Osteoblast (primary cell): ENCODE measurements at regions not wholly inside any gene's neighbourhood (a gene's known extent, or its start where the extent isn't known, plus 50 kb on each side); places are given as distances from the start of the nearest gene placed in this dataset.

Experiments used
- DNase-seq: peaks from one replicate; pipeline ENCODE4 v3.0.0; 2011; ENCODE audit warnings: low spot score, mixed read lengths; ENCODE audit not compliant: insufficient read length; ENCODE audit errors: missing footprints
- H2AFZ ChIP-seq: 2 replicates; pipeline ENCODE4 v1.6.0; 2011; ENCODE audit warnings: mild to moderate bottlenecking, low read length
- H3K27ac ChIP-seq: 2 replicates; pipeline ENCODE4 v1.5.1; 2011; ENCODE audit warnings: mild to moderate bottlenecking, low read depth, low read length, moderate library complexity
- H3K27me3 ChIP-seq: 2 replicates; pipeline ENCODE4 v1.6.0; 2012; ENCODE audit warnings: mild to moderate bottlenecking, control low read depth, inconsistent platforms, low read length, moderate library complexity; ENCODE audit not compliant: insufficient read depth
- H3K36me3 ChIP-seq: 2 replicates; pipeline ENCODE4 v1.5.1; 2011; ENCODE audit warnings: mild to moderate bottlenecking, low read length, control low read depth, moderate library complexity; ENCODE audit not compliant: insufficient read depth
- H3K4me1 ChIP-seq: 2 replicates; pipeline ENCODE4 v1.5.1; 2011; ENCODE audit warnings: mild to moderate bottlenecking, low read length, control low read depth, moderate library complexity; ENCODE audit not compliant: insufficient read depth
- H3K4me2 ChIP-seq: 2 replicates; pipeline ENCODE4 v1.6.0; 2011; ENCODE audit warnings: mild to moderate bottlenecking, low read length; ENCODE audit not compliant: insufficient read depth
- H3K4me3 ChIP-seq: fragments of 200-600 bp; sonication (generic); 3 replicates; pipeline ENCODE4 v1.5.1; 2012; ENCODE audit warnings: mild to moderate bottlenecking, low read length, inconsistent platforms; ENCODE audit not compliant: insufficient read depth
- H3K79me2 ChIP-seq: 2 replicates; pipeline ENCODE4 v1.6.0; 2012; ENCODE audit warnings: mild to moderate bottlenecking, low read length, control low read depth, inconsistent platforms; ENCODE audit not compliant: insufficient read depth
- H3K9me3 ChIP-seq: 2 replicates; pipeline ENCODE4 v1.5.1; 2011; ENCODE audit warnings: low read depth, low read length, control low read depth
- H4K20me1 ChIP-seq: 2 replicates; pipeline ENCODE4 v1.6.0; 2012; ENCODE audit warnings: mild to moderate bottlenecking, low read length, control low read depth; ENCODE audit not compliant: insufficient read depth
- TF ChIP-seq, protein P1 (sequence below): IDR thresholded peaks from 2 replicates; pipeline ENCODE4 v1.5.1; 2011; ENCODE audit warnings: mild to moderate bottlenecking, low read depth, low read length, moderate library complexity; ENCODE audit errors: extremely low read depth

DNA sequence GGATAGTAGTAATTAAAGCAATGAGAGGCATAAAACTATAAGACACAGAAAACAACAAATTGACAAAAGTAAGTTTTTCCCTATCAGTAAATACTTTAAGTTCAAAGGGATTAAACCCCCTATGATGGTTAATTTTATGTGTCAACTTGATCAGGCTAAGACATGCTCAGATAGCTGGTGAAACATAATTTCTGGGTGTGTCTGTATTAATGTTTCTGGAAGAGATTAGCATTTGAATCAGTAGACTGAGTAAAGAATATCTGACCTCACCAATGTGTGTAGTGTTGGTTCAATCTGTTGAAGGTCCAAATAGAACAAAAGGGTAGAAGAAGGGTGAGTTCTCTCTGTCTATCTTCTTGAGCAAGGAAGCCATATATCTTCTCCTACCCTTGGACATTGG lies 283.3 kb upstream of the GRM7 start:
- Histone ChIP-seq H4K20me1 (no peaks in the 10 kb centered on the region), H3K4me3 (no peak overlapping the region), H3K4me2 (no peak overlapping the region), H3K9me3 (peaks cover 2% of the 10 kb centered on the region), H3K4me1 (no peaks in the 10 kb centered on the region), H3K27me3 (no peaks in the 10 kb centered on the region), H2AFZ (no peak overlapping the region), H3K79me2 (no peaks in the 10 kb centered on the region), H3K36me3 (no peaks in the 10 kb centered on the region), H3K27ac (no peak overlapping the region)
- peak; percentile 1 for DNase-seq
- TF ChIP-seq, protein P1, sequence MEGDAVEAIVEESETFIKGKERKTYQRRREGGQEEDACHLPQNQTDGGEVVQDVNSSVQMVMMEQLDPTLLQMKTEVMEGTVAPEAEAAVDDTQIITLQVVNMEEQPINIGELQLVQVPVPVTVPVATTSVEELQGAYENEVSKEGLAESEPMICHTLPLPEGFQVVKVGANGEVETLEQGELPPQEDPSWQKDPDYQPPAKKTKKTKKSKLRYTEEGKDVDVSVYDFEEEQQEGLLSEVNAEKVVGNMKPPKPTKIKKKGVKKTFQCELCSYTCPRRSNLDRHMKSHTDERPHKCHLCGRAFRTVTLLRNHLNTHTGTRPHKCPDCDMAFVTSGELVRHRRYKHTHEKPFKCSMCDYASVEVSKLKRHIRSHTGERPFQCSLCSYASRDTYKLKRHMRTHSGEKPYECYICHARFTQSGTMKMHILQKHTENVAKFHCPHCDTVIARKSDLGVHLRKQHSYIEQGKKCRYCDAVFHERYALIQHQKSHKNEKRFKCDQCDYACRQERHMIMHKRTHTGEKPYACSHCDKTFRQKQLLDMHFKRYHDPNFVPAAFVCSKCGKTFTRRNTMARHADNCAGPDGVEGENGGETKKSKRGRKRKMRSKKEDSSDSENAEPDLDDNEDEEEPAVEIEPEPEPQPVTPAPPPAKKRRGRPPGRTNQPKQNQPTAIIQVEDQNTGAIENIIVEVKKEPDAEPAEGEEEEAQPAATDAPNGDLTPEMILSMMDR: no peak

DNA sequence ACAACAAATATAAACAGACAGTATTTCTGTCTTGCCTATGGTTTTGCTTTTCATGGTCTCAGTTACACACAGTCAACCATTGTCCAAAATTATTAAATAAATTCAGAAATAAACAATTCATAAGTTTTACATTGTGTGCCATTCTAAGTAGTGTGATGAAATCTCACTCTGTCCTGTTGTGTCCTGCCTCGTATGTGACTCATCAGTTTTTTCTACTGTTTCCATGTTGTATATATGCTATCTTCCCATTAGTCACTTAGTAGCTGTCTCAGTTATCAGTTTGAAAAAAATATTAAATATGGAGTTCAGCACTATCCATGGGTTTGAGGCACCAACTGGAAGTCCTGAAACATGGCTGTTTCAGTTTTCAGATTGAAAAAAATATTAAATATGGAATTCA lies 282.4 kb upstream of the GRM7 start:
- no peak for DNase-seq
- Histone ChIP-seq H2AFZ (no peak overlapping the region), H3K4me2 (no peak overlapping the region), H4K20me1 (no peaks in the 10 kb centered on the region), H3K36me3 (no peaks in the 10 kb centered on the region), H3K79me2 (no peaks in the 10 kb centered on the region), H3K4me3 (no peak overlapping the region), H3K27me3 (no peaks in the 10 kb centered on the region), H3K4me1 (no peaks in the 10 kb centered on the region), H3K9me3 (peaks cover 2% of the 10 kb centered on the region), H3K27ac (no peak overlapping the region)
- TF ChIP-seq, protein P1: no peak

GRCh38 chr3:6580808-6581207 lies 280.1 kb upstream of the GRM7 start:
- Histone ChIP-seq H2AFZ (no peak overlapping the region), H3K4me3 (no peak overlapping the region), H3K4me1 (no peaks in the 10 kb centered on the region), H4K20me1 (no peaks in the 10 kb centered on the region), H3K36me3 (no peaks in the 10 kb centered on the region), H3K27ac (no peak overlapping the region), H3K79me2 (no peaks in the 10 kb centered on the region), H3K27me3 (no peaks in the 10 kb centered on the region), H3K9me3 (peaks cover 2% of the 10 kb centered on the region), H3K4me2 (no peak overlapping the region)
- TF ChIP-seq, protein P1: no peak
- DNase-seq: no peak

DNA sequence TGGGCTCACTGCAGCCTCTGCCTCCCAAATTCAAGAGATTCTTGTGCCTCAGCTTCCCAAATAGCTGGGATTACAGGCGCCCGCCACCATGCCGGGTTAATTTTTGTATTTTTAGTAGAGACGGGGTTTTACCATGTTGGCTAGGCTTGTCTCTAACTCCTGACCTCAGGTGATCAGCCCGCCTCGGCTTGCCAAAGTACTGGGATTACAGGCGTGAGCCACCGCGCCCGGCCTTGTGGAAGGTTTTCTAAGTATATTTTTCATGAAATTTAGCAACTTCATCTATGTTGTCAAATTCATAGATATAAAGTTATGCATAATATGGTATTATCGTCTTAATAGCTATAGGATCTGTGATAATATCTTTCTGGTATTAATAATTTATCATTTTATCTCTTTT lies 275.6 kb upstream of the GRM7 start:
- DNase-seq: no peak
- Histone ChIP-seq H3K27ac (no peak overlapping the region), H3K4me2 (no peak overlapping the region), H3K27me3 (no peaks in the 10 kb centered on the region), H3K79me2 (no peaks in the 10 kb centered on the region), H4K20me1 (no peaks in the 10 kb centered on the region), H3K4me3 (no peak overlapping the region), H3K9me3 (no peaks in the 10 kb centered on the region), H3K36me3 (no peaks in the 10 kb centered on the region), H2AFZ (no peak overlapping the region), H3K4me1 (no peaks in the 10 kb centered on the region)
- TF ChIP-seq, protein P1: no peak
